Spleen (tissue), 7 donors: ENCODE measurements at regions not wholly inside any gene's neighbourhood (a gene's known extent, or its start where the extent isn't known, plus 50 kb on each side); places are given as distances from the start of the nearest gene placed in this dataset.

ENCODE experiments used
- CTCF ChIP-seq, 11 experiments: fragments of 200-600 bp in 7 of 11; fragments of 450-650 bp in 4 of 11; sonication (generic) in 4 of 11; IDR thresholded peaks in 8 of 11; conservative IDR thresholded peaks in 3 of 11; 1 replicate in 7 of 11; 2 replicates in 4 of 11; pipeline versions ENCODE4 v1.4.0 to v1.8.0; 2016 to 2021; ENCODE audit warnings: antibody characterized with exemption in 11 of 11, inconsistent platforms in 4 of 11, mild to moderate bottlenecking in 1 of 11
- POLR2AphosphoS5 ChIP-seq, 3 donors: sonication (generic); formaldehyde crosslinking; IDR thresholded peaks; one replicate each; pipeline ENCODE4 v1.5.1; 2017; ENCODE audit warnings: antibody characterized with exemption in 3 of 3
- donor health status: DM: no; HTN: no; CAD: no; lungs with moderate emphysema.
- donor health status: DM: no; HTN: no; CAD: no.
- donor health status: DM: no; HTN: no; CAD: no.

- TF ChIP-seq CTCF (IDR thresholded peaks at IDR 0.05 in 8 of 11, conservative IDR thresholded peaks at IDR 0.05 in 3 of 11) (no peak), POLR2AphosphoS5 (IDR thresholded peaks at IDR 0.05) (no peak)
These were observed 219.3 kb upstream of the GLI3 start for GRCh38 chr7:42456267-42456666.
